HL-60 (cell line): ENCODE measurements at regions not wholly inside any gene's neighbourhood (a gene's known extent, or its start where the extent isn't known, plus 50 kb on each side); places are given as distances from the start of the nearest gene placed in this dataset.

Experiments used
- DNase-seq, 2 experiments: peaks; one replicate each; pipeline ENCODE4 v3.0.0-alpha.2; 2010 to 2020; ENCODE audit warnings: low read depth in 1 of 2, low spot score in 1 of 2
- H3K27ac ChIP-seq: fragments of 250-450 bp; sonication (Bioruptor Pico); replicated peaks from 2 replicates; pipeline ENCODE4 v1.5.1; 2020; ENCODE audit warnings: mild to moderate bottlenecking, moderate library complexity
- H3K27me3 ChIP-seq: fragments of 250-450 bp; sonication (Bioruptor Pico); 2 replicates; pipeline ENCODE4 v1.5.1; 2021; ENCODE audit warnings: mild to moderate bottlenecking, moderate library complexity; ENCODE audit not compliant: insufficient read depth, poor library complexity, severe bottlenecking
- H3K4me3 ChIP-seq: replicated peaks from 2 replicates; pipeline ENCODE4 v1.5.1; 2011; ENCODE audit warnings: mild to moderate bottlenecking, control low read depth, low read length; ENCODE audit not compliant: insufficient read depth
- CTCF ChIP-seq: IDR thresholded peaks from one replicate; pipeline ENCODE4 v1.5.1; 2011; ENCODE audit warnings: low read length, control low read depth, inconsistent platforms; ENCODE audit not compliant: insufficient read depth
- GABPA ChIP-seq: IDR thresholded peaks from 2 replicates; pipeline ENCODE4 v1.6.1; 2012; ENCODE audit warnings: low read depth
- POLR2AphosphoS5 ChIP-seq: IDR thresholded peaks from 2 replicates; pipeline ENCODE4 v1.6.1; 2012; ENCODE audit warnings: low read depth
- REST ChIP-seq: IDR thresholded peaks from 2 replicates; pipeline ENCODE4 v1.6.1; 2012; ENCODE audit warnings: low read depth; ENCODE audit not compliant: insufficient replicate concordance
- SPI1 ChIP-seq: IDR thresholded peaks from 2 replicates; pipeline ENCODE4 v1.6.1; 2012; ENCODE audit warnings: low read depth, mild to moderate bottlenecking, borderline replicate concordance

GRCh38 chr5:172506921-172507320 lies 52.6 kb upstream of the SH3PXD2B start:
- Histone ChIP-seq H3K4me3 (no peak overlapping the region), H3K27ac (no peak overlapping the region), H3K27me3 (no peaks in the 10 kb centered on the region)
- no peak for DNase-seq
- TF ChIP-seq CTCF (no peak), REST (no peak), SPI1 (no peak), POLR2AphosphoS5 (no peak), GABPA (no peak)

- TF ChIP-seq GABPA (no peak), REST (no peak), POLR2AphosphoS5 (no peak), SPI1 (no peak), CTCF (no peak)
- DNase-seq = no peak
- Histone ChIP-seq H3K27me3 (no peaks in the 10 kb centered on the region), H3K27ac (no peak overlapping the region), H3K4me3 (no peak overlapping the region)
Measured at GRCh38 chr5:172506251-172506650, 51.9 kb upstream of the SH3PXD2B start.

DNA sequence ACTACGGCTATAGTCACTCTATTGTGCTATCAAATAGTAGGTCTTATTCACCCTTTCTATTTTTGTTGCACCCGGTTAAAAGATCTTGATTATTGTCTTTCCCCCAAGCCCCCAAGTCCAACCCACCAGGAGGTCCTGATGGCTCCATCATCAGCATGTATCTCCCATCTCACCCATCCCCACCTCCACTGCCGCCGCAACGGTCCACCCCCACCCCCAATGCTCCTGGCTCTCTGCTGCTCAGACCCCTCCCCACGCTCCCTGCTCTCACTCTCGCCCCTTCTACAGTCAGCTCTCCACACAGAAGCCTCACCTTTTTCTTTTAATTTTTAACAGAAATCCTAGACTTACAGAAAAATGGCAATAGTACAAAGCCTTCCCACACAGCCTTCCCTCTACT lies 51.5 kb upstream of the SH3PXD2B start:
- H3K4me3 ChIP-seq = no peak overlapping the region
- TF ChIP-seq CTCF (no peak), POLR2AphosphoS5 (no peak), REST (no peak), SPI1 (no peak)
- DNase-seq = no peak
- H3K27ac ChIP-seq = no peak overlapping the region
- H3K27me3 ChIP-seq = no peaks in the 10 kb centered on the region
